TTC549 (cell line): ENCODE measurements at regions not wholly inside any gene's neighbourhood (a gene's known extent, or its start where the extent isn't known, plus 50 kb on each side); places are given as distances from the start of the nearest gene placed in this dataset.

Source experiments
- FAIRE-seq: peaks from 2 replicates; lab custom pipeline; 2012; peaks lifted over from hg19 to GRCh38; lab: Jason Lieb, UNC

DNA sequence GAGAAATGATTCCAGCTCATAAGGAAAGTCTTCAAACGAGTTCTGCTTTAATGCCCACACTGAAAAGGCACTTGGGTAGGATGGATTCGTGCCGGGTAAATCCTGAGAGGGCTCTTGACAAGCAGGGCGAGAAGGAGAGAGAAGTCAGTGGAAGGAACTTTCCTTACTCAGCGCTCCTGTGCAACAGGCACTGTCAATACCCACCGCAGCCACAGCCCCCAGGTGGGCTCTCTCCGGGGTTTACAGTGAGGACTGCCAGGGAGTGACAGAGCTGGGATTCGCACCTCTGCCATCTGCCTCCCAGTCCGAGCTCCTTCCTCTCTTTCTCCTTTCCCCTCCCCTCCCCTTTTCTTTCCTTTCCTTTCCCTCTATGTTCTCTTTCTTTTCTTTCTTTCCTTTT lies 118.7 kb downstream of the BEGAIN start:
- no peak for FAIRE-seq

DNA sequence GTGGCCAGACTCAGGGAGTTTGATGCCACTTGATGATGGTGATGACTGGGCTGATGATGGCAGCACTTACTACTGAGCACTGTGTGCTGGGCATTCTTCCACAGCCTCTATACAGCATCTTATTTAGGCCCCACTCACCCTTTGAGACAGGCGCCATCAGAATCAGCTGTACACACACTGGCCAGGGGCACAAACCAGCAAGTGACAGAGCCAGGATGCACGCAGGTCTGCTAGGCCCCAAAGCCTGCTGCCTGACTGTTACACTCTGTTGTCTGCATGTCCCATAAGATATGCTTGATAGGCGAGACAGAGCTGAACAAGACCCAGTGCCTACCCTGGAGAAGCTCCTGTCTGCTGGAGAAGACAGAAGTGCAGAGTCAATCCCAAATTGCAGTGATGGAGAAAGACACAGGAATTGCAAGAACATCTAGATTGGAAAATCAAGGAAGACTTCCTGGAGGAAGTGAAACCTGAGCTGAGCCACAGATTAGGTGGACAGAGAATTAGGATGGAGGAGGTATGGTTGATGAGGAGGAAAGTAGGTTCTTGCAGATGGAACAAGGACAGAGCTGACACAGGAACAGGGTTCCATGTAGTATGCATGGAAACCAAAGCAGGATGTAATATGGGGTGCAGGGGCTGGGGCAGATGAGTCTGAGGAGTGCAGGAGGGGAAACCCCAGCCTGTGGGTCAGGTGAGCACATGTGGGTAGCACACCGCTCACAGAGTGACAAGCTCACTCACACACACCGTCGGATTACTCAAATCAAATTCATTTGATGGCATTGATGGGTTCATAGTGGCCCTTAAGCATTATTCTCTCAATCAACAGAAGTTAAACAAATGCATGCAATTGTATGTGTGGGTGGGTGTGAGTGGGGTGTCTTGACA lies 117.3 kb downstream of the BEGAIN start:
- FAIRE-seq, result no peak

DNA sequence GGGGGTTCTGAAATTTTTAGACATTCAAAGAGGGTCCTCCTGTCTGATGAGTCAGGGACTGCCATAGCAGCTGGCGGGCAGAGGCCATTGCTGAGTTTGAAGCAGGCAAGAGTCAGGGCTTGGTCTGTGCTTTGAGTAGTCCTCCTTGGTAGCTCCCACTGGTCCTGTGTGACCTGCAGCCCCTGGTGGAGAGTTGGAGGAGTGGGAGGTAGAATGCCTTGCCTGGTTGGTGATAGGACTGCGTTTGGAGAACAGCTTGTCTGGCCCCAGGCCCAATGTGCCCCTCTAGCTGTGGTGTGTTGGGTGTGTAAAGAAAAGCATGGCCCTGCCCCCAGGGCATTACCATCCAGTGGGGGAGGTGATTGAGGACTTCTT lies 116.7 kb downstream of the BEGAIN start:
- no peak for FAIRE-seq

DNA sequence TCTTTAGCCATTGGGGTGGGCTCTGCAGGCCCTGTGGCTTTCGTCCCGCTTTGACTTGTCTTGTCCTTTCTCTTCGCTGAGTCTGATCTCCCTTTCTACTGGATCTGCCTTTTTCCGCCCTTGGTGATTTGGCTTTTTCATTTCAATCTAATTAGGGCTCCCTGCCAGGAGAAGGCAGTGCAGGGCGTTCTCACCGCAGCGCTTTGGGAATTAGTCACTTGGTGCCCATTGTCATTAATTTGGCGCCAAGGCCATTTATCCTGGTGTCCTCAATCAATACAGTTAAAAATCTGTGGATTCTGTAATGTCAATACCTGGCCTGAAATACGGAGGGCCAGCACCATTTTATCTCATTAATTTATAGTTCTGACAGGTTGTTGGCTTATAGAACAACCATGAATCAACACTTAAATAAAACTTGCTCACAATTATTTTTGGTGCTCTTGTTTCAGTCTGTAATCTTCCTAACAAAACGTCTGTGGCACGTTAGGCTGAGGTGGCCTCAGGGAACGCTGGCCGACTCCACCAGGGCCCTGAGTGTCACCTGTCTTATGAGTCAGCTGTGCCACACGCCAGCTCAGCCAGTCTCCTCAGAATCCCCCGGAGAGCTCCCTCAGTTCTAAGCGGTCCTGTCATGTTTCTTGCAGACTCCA lies 115.7 kb downstream of the BEGAIN start:
- no peak for FAIRE-seq

- FAIRE-seq, result no peak
Measured at GRCh38 chr14:100472094-100472455, 115.1 kb downstream of the BEGAIN start.

DNA sequence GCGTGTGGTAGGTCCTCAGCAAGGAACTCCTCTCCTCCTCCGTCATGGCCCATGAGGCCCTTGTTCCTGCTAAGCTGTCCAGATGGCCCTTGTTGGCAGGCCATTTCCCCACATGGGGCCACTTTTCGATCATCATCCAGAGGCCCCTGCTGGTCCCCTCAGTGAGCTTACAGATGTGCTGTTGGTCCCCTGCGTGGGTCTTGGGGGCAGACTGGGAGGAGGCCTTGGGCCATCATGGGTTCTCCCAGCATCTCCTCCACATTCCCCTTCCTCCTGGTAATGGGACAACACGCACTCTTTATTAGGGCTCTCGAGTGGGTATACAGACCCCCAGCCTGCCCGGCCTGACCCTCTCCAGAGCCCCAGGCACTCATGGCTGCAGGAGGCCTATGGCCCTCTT lies 114.7 kb downstream of the BEGAIN start:
- FAIRE-seq, result no peak

DNA sequence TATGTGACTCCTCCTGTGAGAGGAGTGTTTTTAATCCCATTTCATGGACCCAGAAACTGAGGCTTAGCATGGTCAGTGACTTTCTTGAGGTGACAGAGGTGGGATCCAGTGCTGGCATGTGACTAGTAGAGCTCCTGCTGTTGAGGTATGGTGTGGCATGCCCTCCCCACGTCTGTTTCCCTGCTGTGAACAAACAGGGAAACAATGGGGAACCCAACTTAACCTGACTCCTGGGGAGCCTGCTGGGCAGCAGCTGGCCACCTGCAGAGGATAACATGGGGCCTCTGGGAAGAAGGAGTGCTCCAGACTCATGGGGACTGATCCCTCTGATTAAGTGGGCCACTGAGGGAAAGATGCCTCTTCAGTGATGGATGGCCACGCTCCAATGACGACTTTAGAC lies 114.0 kb downstream of the BEGAIN start:
- FAIRE-seq, result no peak

DNA sequence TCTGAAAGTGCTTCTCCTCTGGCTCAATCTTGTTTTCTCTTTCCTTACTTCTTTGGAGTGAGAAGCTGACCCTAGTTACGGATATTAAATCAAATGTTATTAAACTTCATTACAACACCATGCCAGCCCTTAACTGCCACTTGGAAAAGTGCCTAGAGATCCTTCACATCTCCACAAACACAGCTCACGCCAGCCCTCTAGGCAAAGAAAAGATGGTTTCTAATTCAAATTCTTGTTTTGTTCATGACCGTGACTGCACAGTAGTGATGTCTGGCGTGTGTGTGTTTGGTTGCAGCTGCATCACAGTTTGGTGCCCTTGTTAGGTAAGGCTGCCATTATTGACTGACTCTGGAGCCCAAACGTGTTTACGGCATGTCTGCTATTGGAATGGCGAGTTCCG lies 113.0 kb downstream of the BEGAIN start:
- FAIRE-seq, result no peak

DNA sequence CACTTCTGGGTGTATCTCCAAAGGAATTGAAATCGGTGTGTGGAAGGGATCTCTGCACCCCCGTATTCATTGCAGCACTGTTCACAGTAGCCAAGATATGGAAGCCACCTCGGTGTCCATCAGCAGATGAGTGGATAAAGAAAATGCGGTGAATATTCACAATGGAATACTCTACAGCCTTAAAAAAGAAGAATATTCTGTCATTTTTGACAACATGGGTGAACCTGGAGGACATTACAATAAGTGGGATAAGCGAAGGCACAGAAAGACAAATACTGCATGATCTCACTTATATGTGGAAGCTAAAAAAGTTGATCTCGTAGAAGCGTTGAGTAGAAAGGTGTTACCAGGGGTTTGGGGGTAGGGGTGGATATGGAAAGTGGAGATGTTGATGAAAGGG lies 111.9 kb downstream of the BEGAIN start:
- no peak for FAIRE-seq

GRCh38 chr14:100476012-100476822 lies 111.0 kb downstream of the BEGAIN start:
- FAIRE-seq, result no peak

DNA sequence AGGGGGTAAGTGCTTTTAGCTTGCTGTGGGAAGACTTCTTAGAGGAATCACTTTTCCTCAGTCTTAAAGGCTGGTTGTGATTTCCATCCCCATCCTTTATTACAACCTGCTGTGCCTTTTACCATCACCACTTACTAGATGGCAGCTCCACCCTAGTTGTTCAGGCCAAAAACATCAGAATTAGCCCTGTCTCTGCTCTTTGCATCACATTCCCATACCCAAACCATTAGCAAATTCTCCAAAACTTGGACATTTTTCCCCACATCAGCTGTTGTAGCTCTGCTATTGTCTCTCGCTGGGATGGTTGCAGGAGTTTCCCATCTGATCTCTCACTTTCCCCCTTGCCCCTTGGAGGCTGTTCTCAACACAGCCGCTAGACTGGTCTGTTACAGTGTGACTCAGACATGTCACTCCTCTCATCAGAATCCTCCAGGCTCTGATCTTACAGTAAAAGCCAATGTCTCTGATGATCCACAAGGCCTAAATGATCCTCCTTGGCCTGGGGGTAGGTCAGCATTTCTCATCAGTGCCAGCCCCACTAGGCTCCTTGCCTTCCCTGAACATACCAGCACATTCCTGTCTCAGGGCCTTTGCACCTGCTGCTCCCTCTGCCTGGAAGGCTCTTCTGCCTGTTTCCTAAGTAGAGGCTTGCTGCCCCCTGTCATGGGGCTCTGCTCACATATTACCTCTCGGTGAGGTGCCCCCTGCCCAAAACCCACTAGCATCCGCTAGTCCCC lies 102.5 kb downstream of the BEGAIN start:
- no peak for FAIRE-seq

DNA sequence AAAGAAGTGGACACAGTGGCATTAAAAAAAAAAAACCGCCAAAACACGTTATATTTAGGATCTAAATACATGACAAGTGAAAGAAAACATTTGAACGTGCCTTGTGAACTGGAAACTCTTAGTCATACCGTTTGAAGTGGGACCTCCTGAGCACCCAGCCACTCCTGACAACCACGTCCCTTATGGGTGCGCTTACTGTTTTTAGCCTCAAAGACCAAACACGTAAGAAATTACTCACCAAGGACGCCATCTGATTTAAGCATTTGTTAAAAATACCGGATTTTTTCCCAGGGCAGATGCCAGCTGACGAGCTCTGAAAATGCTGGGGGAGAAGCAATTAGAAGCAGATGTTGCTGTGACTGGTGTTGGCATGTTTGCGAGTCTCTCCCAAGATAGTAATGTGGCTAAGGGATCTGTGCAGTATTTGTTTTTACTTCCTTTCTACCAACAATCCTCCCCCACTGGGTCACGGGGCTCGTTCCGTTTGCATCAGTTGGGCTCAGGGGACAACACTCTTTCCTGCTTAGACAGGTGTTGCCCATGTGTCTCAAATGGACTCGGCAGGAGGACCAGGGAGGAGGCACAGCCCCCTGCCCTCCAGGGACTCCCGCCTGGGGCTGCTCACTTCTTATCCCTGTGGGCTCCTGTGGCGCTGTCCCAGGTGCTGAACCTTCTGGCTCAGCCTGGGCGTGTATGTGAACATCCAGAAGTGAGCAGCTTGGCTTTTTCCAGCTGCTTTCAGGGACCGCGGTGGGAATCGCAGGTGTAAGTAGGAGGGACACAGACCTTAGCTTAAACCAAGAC lies 101.0 kb downstream of the BEGAIN start:
- FAIRE-seq, result no peak
